Kidney capillary endothelial cell (primary cell): ENCODE measurements at regions not wholly inside any gene's neighbourhood (a gene's known extent, or its start where the extent isn't known, plus 50 kb on each side); places are given as distances from the start of the nearest gene placed in this dataset.
"Not testable (repeated sequence)": the region's sequence is repeated elsewhere in the genome, so short reads cannot be mapped to it uniquely, and the experiment has no call there.

ENCODE experiments used
- DNase-seq: peaks from one replicate; pipeline ENCODE4 v3.0.0-alpha.2; 2018; ENCODE audit warnings: low spot score

GRCh38 chr9:72471096-72471495 lies 50.3 kb upstream of the TMC1 start:
- no peak for DNase-seq

GRCh38 chr9:72467766-72468738 lies 53.4 kb upstream of the TMC1 start:
- DNase-seq: no peak

DNA sequence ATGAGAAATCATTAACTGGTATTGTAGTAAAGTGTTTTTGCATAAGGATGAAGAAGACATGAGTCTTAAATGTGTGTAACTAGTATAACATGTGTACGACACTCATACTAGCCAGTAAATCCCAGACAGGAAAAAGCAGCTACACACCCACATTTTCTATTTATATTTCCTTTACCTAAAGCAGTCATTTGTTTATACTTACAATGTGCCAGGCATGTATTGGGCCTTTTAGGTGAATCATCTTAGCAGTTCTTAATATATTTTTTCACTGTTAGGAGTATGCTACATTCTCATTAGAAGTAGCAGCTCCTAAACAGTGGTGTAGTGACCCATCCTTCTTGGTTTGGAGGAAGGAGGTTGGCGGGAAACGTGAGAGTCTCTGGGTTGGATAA lies 55.8 kb upstream of the TMC1 start:
- DNase-seq: peak; percentile 55

DNA sequence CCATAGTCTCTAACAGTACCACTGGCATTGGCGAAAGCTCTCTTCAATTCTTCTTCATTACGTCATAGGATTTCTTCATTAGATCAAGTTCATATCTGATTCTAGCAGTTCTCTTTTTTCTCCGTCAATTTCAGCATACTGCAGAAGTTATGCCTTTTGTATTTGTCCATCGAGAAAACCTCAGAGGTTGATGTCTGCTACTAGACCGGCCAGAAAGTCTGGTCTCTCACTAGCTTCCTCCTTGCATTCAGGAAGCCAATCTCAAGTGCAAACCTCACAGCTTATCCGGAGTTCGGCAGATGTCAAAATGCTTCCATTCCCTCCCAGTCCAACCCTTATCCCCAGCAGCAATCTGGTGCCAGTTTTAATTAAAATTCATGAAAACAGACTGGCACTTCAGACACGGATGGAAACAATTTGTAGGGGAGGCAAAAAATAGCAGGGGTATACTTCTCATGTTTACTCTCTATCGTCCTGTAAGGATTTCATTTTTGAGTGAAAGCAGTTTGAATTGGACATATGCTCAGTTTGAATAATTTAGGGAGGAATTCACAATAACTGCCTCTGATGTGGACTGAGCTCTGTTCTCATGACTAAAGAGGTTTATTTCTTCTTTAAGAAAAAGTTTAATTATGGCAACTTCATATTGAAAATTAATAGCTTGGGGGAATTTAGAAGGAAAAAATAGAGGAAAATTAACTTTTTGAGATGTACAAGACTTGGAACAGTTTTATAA lies 56.4 kb upstream of the TMC1 start:
- peak; percentile 31 for DNase-seq

GRCh38 chr9:72462340-72462739 lies 59.1 kb upstream of the TMC1 start:
- DNase-seq: no peak

GRCh38 chr9:72460342-72461312 lies 60.8 kb upstream of the TMC1 start:
- DNase-seq: no peak

DNA sequence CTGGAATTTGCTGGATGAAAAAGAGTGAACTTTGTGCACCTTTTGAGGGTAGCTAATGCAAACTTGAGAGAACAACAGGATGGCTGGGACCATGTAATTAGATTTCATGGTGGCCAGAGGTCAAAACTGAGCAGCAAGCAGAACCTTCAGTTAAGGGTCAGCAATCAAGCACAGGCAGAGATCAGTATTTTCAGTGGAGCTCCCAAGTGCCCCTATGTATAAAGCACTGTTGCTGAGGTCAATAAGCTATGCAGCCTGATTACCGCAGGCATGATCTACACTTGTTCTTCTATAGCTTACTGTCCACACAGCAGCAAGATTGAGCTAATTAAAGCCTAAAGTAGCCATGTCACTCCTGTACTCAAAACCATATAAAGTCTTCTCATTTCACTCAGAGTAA lies 62.1 kb upstream of the TMC1 start:
- no peak for DNase-seq

DNA sequence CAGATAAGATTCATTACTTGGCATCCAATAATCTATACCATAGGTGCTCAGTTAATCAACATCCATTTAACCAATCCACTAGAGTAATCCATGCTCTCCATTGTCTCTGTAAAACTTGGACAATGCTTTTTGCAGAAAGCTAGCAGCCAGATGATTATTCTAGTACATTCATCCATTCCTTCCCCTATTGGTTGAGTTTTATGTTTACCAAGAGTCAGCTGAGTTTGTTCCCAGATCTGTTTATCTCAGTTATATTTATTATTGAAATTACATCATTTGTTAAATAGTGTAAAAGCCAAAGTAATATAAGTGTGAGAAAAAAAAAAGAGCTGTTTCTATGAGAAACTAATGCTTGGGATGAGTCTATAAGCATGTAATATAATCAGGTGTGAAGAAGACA lies 63.3 kb upstream of the TMC1 start:
- DNase-seq: no peak

- DNase-seq: no peak
Measured at GRCh38 chr9:72457366-72457765, 64.0 kb upstream of the TMC1 start.

DNA sequence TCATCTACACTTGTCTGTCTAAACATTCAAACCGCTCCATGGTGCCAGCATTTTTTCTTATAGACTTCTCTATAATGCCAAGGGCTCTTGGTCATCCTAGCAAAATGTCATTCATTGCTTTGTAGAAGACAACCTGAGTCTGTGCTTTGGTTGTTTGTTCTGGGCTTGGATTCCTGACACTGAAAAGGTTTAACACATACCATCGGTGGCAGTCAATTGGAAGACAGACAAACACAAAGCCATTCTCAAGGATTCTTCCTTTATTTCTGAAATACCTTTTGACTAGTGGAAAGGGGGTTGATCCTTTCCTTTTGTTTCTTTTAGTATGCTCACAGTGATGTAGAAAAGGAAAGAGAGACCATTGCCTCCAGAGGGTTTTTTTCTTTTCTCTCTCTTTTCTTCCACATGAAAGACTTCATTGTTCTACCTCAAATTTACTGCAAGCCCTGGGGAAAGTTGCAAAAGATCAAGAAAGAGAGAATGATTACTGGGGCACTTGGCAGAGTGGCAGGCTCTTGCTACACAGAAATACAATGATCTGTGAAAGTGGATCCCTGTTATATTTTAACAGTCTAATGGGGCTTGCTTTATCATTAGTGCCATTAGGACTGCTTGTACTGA lies 66.4 kb upstream of the TMC1 start:
- DNase-seq: no peak

DNA sequence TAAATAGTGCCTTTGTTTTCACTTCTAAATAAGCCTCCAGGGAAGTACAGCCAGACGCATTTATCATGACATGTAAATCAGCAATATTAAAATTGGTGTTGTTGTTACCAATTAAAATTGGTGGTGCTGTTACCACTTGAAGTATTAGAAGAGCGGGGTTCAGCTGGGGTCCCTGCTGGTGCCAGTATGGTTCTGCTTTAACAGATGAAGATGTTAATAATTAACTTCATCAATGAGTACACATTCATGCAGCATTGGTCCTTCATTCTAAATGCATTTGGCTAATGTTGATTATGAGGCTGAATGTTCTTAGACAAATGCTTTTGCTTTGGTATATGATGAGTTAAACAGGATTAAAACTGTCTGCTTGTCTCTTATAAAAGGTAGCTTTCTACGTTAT lies 67.6 kb upstream of the TMC1 start:
- DNase-seq: no peak

DNA sequence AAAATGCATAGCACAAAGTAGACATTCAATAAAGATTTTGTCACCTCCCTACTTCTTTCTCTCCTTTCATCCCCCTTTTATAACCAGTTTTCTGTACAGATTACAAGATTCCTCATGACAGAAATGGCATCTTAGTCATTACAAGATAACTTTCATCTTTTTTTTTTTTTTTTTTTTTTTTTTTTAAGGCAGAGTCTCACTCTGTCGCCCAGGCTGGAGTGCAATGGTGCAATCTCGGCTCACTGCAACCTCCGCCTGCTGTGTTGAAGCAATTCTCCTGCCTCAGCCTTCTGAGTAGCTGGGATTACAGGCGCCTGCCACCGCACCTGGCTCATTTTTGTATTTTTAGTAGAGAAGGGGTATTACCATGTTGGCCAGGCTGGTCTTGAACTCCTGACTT lies 75.2 kb upstream of the TMC1 start:
- not testable (repeated sequence) for DNase-seq

- DNase-seq: no peak
Measured at GRCh38 chr9:72445306-72445995, 76.0 kb upstream of the TMC1 start.

- DNase-seq: no peak
Measured at GRCh38 chr9:72444435-72444834, 77.0 kb upstream of the TMC1 start.

DNA sequence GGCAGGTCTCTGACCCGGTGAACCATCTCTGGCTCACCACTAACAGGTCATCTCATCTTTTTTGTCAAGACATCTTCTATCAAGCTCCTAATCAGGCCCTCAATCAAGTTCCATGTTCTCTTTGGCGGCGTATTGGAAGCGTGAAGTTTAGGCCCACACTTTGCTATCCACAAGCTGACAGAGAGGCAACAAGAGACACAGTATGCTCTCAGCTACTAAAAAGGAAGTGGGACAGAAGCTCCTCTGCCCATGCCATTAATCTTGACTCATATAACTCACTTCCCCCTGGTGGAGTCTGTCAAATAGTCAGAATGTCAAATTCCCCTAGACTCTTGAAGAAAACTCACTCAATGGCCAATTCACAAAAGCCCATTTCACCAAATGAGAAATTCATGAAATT lies 77.6 kb upstream of the TMC1 start:
- DNase-seq: peak; percentile 23

GRCh38 chr9:72441848-72442607 lies 77.0 kb upstream of the ZFAND5 start:
- peak; percentile 95 for DNase-seq

GRCh38 chr9:72440992-72441847 lies 76.2 kb upstream of the ZFAND5 start:
- peak; percentile 36 for DNase-seq

DNA sequence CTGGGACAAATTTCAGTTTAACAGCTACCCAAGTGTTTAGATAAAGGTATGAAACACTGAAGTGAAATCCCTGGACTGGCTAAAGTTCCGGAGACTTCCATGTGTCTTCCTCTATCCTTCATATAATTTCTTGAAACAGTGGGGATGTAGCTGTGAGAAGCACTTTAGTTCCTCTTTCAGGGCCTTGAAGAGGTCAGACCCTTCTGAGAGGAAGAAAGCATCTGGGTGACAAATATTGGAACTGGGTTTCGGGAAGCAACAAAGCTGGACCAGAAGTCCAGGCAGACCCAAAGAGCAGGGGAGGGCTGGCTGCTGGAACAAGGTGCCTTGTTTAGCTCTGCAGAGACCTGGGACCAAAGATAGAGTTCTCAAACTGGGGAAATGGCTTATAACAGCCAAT lies 75.4 kb upstream of the ZFAND5 start:
- no peak for DNase-seq

- not testable (repeated sequence) for DNase-seq
Measured at GRCh38 chr9:72433616-72434267, 68.7 kb upstream of the ZFAND5 start.
